ENCODE measurements at regions not wholly inside any gene's neighbourhood (a gene's known extent, or its start where the extent isn't known, plus 50 kb on each side); places are given as distances from the start of the nearest gene placed in this dataset.

DNA sequence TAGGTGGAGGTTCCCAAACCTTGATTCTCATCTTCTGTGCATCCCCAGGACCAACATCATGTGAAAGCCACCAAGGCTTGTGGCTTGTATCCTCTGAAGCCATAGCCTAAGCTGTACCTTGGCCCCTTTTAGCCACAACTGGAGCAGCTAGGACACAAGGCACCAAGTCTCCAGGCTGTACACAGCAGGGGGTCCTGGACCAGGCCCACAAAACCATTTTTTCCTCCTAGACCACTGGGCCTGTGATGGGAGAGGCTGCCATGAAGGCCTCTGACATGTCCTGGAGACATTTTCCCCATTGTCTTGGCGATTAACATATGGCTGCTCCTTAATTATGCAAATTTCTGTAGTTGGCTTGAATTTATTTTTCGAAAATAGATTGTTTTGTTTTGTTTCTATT is 114.8 kb upstream of the LAMA2 start:
- no peak for TF ChIP-seq POLR2A (IDR thresholded peaks at IDR 0.05)
- TF ChIP-seq, protein P1, sequence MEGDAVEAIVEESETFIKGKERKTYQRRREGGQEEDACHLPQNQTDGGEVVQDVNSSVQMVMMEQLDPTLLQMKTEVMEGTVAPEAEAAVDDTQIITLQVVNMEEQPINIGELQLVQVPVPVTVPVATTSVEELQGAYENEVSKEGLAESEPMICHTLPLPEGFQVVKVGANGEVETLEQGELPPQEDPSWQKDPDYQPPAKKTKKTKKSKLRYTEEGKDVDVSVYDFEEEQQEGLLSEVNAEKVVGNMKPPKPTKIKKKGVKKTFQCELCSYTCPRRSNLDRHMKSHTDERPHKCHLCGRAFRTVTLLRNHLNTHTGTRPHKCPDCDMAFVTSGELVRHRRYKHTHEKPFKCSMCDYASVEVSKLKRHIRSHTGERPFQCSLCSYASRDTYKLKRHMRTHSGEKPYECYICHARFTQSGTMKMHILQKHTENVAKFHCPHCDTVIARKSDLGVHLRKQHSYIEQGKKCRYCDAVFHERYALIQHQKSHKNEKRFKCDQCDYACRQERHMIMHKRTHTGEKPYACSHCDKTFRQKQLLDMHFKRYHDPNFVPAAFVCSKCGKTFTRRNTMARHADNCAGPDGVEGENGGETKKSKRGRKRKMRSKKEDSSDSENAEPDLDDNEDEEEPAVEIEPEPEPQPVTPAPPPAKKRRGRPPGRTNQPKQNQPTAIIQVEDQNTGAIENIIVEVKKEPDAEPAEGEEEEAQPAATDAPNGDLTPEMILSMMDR (IDR thresholded peaks at IDR 0.05) = no peak
- no peak for TF ChIP-seq EP300 (IDR thresholded peaks at IDR 0.05)
